ENCODE measurements at regions not wholly inside any gene's neighbourhood (a gene's known extent, or its start where the extent isn't known, plus 50 kb on each side); places are given as distances from the start of the nearest gene placed in this dataset.

DNA sequence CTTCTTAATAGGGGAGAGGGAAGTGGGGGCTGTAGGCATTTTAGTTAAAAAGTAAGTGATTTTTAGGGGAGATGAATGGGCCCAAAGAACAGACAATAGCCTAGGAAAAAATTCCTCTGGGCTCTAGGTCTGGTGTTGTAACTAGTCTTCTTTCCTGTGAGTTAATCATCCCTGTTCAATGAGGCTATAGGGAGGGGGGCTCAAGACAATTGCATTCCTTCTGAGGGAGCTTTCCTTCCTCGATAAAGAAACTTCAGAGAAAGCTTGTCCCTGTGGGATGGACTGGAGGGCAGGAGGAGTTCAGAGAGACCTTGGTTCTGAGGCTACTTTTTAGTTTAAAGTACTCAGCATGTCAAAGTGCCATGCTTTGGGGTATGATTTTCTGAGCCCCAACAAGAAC, 127.2 kb downstream of the BBS10 start:
- intact Hi-C loops (cut with micrococcal nuclease), result no loop called here

GRCh38 chr12:76219806-76220205, 128.4 kb downstream of the BBS10 start:
- intact Hi-C loops (cut with micrococcal nuclease), result no loop called here

DNA sequence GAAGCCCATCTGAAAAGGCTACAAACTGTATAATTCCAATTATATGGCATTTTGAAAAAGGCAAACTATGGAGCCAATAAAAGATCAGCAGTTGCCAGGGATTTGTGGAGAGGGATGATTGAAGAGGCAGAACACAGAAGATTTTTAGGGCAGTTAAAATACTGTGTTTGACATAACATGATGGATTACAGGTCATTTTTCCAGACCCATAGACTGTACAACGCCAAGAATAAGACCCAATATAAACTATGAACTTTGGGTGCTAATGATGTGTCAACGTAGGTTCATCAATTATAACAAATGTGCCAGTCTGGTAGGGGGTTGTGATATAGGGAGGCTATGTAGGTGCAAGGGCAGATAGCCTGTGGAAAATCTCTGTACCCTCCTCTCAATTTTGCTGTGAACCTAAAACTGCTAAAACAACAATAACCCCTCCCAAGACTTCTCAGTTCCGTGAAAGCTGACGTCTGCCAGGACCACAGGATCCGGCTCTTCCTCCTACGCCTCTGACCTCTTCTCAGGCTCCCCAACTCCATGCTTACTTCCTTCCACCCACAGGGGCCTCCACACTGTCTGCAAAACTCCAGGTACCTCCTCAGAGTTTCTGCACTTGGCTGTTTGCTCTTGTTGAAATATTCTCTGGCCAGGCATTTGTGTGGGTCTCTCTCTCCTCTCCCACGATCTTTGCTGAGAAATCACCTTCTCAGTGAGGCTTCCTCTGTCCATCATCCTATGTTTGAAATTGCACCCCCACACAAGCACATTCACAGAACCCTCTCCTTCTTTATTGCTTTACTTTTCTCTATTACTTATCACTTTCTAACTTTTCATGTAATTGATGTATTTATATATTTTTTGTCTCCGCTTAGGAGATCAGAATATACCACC, 131.4 kb downstream of the BBS10 start:
- intact Hi-C loops (cut with micrococcal nuclease), result no loop called here

DNA sequence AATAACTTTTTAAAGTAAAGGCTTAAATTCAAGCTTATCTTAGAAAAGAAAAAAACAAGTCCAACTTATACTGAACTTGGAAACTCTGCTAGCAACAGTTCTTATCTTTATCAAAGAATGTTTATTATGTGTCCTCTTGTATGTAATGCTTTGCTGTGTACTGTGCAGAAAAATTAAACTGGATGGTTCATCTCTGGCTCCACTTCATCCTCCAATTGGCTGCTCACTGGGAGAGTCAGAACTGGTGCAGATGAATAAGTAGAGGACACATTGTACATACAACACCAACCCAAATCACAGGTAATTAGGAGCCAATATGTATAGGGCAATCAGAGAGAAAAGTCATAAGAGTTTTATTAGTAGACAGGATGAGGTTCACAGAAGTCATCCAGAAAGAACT, 123.6 kb upstream of the NAP1L1 start:
- intact Hi-C loops (cut with micrococcal nuclease), result no loop called here

- intact Hi-C loops (cut with micrococcal nuclease), result no loop called here
Measured at GRCh38 chr12:76206677-76207072, 122.2 kb upstream of the NAP1L1 start.

GRCh38 chr12:76206039-76206676, 121.7 kb upstream of the NAP1L1 start:
- intact Hi-C loops (cut with micrococcal nuclease), result no loop called here

DNA sequence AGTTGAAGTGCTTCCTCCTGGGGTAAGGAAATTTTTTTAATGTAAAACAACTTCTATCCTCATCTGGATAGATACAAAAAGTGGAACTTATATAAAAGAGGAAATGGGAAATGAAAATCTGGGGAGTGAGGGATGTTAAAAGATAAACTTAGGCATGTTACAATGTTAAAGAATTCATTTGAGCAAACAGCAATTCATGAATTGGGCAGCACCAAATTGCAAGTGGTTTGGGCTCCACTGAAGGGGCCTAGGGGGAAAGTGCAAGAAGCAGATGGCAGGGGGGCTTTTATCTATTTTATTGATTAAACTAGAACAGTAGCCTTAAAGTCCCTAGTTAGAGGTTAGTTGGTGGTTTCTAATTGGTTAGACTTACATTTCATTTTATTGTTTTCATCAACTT, 118.1 kb upstream of the NAP1L1 start:
- intact Hi-C loops (cut with micrococcal nuclease), result no loop called here

GRCh38 chr12:76201758-76202157, 117.3 kb upstream of the NAP1L1 start:
- intact Hi-C loops (cut with micrococcal nuclease), result no loop called here

GRCh38 chr12:76201316-76201715, 116.8 kb upstream of the NAP1L1 start:
- intact Hi-C loops (cut with micrococcal nuclease), result no loop called here

- intact Hi-C loops (cut with micrococcal nuclease), result no loop called here
Measured at GRCh38 chr12:76199808-76200207, 115.3 kb upstream of the NAP1L1 start.

- intact Hi-C loops (cut with micrococcal nuclease), result no loop called here
Measured at GRCh38 chr12:76198839-76199238, 114.4 kb upstream of the NAP1L1 start.

GRCh38 chr12:76197283-76197682, 112.8 kb upstream of the NAP1L1 start:
- intact Hi-C loops (cut with micrococcal nuclease), result no loop called here

DNA sequence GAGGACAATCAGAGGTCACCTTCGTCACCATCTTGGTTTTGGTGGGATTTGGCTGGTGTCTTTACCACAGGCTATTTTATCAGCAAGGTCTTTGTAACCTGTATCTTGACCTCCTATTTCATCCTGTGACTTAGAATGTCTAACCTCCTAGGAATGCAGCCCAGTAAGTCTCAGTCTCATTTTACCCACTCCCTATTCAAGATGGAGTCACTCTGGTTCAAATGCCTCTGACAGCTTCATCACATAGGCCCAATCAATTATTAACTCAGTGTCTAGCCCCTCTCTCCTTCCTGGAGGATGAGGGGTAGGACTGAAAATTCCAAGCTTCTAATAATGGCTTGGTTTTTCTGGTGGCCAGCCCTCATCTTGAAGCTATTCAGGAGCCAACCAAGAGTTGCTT, 111.4 kb upstream of the NAP1L1 start:
- intact Hi-C loops (cut with micrococcal nuclease), result no loop called here

DNA sequence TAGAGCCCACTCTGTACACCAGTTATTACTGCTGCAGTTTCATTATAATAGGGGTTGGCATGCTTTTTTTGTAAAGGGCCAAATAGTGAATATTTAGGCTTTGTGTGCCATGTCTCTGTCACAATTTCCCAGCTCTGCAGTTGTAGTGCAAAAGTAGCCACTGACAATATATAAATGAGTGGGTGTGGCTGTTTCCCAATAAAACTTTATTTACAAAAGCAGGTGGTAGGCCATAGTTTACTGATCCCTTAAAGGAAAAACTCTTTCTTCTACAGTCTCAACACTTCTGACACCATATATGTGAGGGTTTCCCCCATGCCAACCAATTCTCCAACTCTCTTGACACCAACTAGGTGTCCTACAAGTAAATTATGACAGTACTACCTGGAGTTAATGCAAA, 110.2 kb upstream of the NAP1L1 start:
- intact Hi-C loops (cut with micrococcal nuclease), result no loop called here

DNA sequence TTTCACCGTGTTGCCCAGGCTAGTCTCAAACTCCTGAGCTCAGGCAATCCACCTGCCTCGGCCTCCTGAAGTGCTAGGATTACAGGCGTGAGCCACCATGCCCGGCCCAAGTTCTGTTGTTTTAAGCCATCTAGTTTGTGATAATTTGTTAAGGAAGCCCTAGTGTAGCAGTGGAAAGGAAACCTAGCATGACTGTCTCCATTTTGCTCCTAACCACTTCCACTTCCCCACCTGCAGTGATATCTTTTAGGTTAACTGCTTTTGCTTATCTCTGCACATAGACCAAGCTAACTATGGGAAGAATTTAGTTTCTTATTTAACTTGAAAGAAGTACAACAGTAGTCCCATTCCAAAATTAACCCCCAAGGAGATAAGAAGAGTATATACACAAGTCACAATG, 109.5 kb upstream of the NAP1L1 start:
- intact Hi-C loops (cut with micrococcal nuclease), result no loop called here

GRCh38 chr12:76192416-76192815, 107.9 kb upstream of the NAP1L1 start:
- intact Hi-C loops (cut with micrococcal nuclease), result no loop called here

- intact Hi-C loops (cut with micrococcal nuclease), result no loop called here
Measured at GRCh38 chr12:76190299-76190698, 105.8 kb upstream of the NAP1L1 start.

DNA sequence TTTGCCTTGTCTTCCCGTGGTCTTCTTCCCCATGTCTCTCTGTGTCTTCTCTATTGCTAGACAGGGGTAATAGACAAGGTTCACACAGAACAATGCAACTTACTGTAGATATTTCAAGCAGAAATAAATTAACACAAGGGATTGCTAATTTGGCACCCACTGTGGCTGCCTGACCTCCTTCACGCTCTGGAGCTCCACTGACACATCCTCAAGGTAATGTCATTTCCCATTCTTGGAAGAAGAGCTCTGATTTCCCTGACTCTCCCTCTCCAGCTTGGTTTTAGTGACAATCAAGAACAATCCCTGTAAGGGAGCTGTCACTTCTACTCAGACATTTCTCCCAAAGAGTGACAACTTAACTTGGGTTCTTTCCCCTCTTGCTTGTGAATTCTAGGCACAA, 105.4 kb upstream of the NAP1L1 start:
- intact Hi-C loops (cut with micrococcal nuclease), result no loop called here

DNA sequence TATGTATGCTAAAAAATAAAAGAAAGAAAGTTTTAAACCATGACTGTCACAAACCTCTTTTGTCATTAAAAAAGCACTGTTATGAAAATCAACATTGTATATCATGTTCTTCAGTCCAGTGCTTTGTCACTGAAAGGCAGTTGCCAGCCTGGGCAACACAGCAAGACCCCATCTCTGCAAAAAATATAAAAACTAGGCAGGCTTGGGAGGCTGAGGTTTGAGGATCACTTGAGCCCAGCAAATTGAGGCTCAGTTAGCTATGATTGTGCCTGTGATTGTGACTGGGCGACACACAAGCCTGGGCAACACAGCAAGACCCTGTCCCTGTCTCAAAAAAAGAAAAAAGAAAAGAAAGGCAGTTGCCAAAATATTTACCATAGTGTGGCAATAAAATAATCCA, 102.7 kb upstream of the NAP1L1 start:
- intact Hi-C loops (cut with micrococcal nuclease), result no loop called here

DNA sequence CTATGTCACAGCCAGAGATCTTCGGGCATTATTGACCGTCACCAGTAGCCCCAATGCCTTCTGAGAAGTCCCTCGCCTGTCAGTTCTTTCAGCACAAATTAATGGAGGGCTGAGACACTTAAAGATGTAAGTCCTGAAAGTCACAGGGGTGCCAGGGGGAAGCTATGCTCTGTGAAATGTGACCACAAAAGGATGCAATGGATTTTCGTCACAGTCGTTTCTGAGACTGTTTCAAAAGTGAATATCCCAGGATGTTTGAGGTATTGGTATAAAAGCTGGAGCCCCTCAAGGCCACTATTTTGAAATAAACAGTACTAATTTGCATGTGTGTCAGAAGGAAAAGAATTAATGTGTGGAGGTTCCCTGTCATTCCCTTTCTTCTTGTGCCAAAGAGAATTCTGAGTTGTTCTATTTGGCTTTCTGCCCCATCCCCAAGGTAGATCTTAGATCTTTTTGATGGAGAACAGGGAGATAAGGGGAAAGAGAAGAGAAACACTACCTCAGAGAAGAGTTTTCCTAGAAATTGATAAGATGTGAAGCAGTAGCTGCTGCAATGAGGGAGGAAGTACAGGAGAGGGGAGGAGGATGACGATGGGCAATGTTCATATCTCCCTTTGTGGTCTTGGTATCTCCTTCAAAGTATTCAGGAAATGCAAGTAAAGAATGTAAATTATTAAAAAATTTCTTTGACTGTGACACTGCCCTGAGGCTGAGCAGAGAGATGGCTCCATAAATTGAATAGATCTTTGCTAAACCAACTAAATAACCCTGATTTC, 101.8 kb upstream of the NAP1L1 start:
- intact Hi-C loops (cut with micrococcal nuclease), result no loop called here

- intact Hi-C loops (cut with micrococcal nuclease), result no loop called here
Measured at GRCh38 chr12:76183459-76184186, 99.1 kb upstream of the NAP1L1 start.
